Neural crest cell (in vitro differentiated cells): ENCODE measurements at regions not wholly inside any gene's neighbourhood (a gene's known extent, or its start where the extent isn't known, plus 50 kb on each side); places are given as distances from the start of the nearest gene placed in this dataset.

ENCODE experiments used
- DNase-seq: peaks from one replicate; pipeline ENCODE4 v3.0.0; 2021; ENCODE audit warnings: low read depth, mixed read lengths, low spot score
- H3K27ac Mint-ChIP-seq: one replicate; pipeline ENCODE4 v1.8.0; 2021; ENCODE audit warnings: mild to moderate bottlenecking, mixed read lengths; ENCODE audit not compliant: unreplicated experiment
- H3K27me3 Mint-ChIP-seq: 2 replicates; pipeline ENCODE4 v1.8.0; 2021; ENCODE audit warnings: low read depth, mild to moderate bottlenecking, mixed read lengths
- H3K36me3 Mint-ChIP-seq: 2 replicates; pipeline ENCODE4 v1.8.0; 2021; ENCODE audit warnings: low read depth, mild to moderate bottlenecking, mixed read lengths
- H3K4me1 Mint-ChIP-seq: 2 replicates; pipeline ENCODE4 v1.8.0; 2021; ENCODE audit warnings: mixed read lengths
- H3K4me3 Mint-ChIP-seq: one replicate; pipeline ENCODE4 v1.8.0; 2021; ENCODE audit warnings: mild to moderate bottlenecking, mixed read lengths
- H3K9me3 Mint-ChIP-seq: 2 replicates; pipeline ENCODE4 v1.8.0; 2021; ENCODE audit warnings: mixed read lengths
- CTCF ChIP-seq: fragments of 200-600 bp; sonication (generic); conservative IDR thresholded peaks from 2 replicates; pipeline ENCODE4 v1.5.0; 2021; ENCODE audit warnings: antibody characterized with exemption, mild to moderate bottlenecking

- H3K9me3 Mint-ChIP-seq: no peaks in the 10 kb centered on the region
Measured at GRCh38 chr16:82419332-82419731, 207.4 kb upstream of the CDH13 start.

GRCh38 chr16:82414476-82414875 lies 212.3 kb upstream of the CDH13 start:
- H3K9me3 Mint-ChIP-seq: no peaks in the 10 kb centered on the region
- no peak overlapping the region for H3K27ac Mint-ChIP-seq
- no peaks in the 10 kb centered on the region for H3K36me3 Mint-ChIP-seq
- no peak for DNase-seq
- no peak for TF ChIP-seq CTCF
- peaks cover 31% of the 10 kb centered on the region for H3K27me3 Mint-ChIP-seq
- H3K4me1 Mint-ChIP-seq: no peaks in the 10 kb centered on the region
- no peak overlapping the region for H3K4me3 Mint-ChIP-seq

More at GRCh38 chr16:82419332-82419731, 207.4 kb upstream of the CDH13 start:
- Mint-ChIP-seq H3K4me1 (no peaks in the 10 kb centered on the region), H3K4me3 (no peak overlapping the region), H3K27me3 (peaks cover 30% of the 10 kb centered on the region), H3K36me3 (no peaks in the 10 kb centered on the region), H3K27ac (no peak overlapping the region)
- TF ChIP-seq CTCF: no peak
- DNase-seq: no peak

GRCh38 chr16:82412770-82413169 lies 214.0 kb upstream of the CDH13 start:
- H3K27ac Mint-ChIP-seq: no peak overlapping the region
- no peak for TF ChIP-seq CTCF
- no peak overlapping the region for H3K4me3 Mint-ChIP-seq
- no peak for DNase-seq
- H3K4me1 Mint-ChIP-seq: no peaks in the 10 kb centered on the region
- H3K9me3 Mint-ChIP-seq: no peaks in the 10 kb centered on the region
- H3K27me3 Mint-ChIP-seq: peaks cover 39% of the 10 kb centered on the region
- no peaks in the 10 kb centered on the region for H3K36me3 Mint-ChIP-seq

- DNase-seq: no peak
- no peak for TF ChIP-seq CTCF
- H3K27ac Mint-ChIP-seq: peak overlapping the region; percentile 32
- no peaks in the 10 kb centered on the region for H3K9me3 Mint-ChIP-seq
- H3K27me3 Mint-ChIP-seq: peaks cover 26% of the 10 kb centered on the region
- no peak overlapping the region for H3K4me3 Mint-ChIP-seq
- no peaks in the 10 kb centered on the region for H3K36me3 Mint-ChIP-seq
- H3K4me1 Mint-ChIP-seq: no peaks in the 10 kb centered on the region
Measured at GRCh38 chr16:82405736-82406135, 221.0 kb upstream of the CDH13 start.

- no peak for TF ChIP-seq CTCF
- DNase-seq: no peak
- Mint-ChIP-seq H3K9me3 (no peaks in the 10 kb centered on the region), H3K27ac (no peak overlapping the region), H3K27me3 (peaks cover 17% of the 10 kb centered on the region), H3K4me1 (peaks cover 7% of the 10 kb centered on the region), H3K4me3 (no peak overlapping the region), H3K36me3 (no peaks in the 10 kb centered on the region)
Measured at GRCh38 chr16:82404586-82405315, 222.0 kb upstream of the CDH13 start.
